ENCODE measurements at regions not wholly inside any gene's neighbourhood (a gene's known extent, or its start where the extent isn't known, plus 50 kb on each side); places are given as distances from the start of the nearest gene placed in this dataset.

- TF ChIP-seq GATA3 (IDR thresholded peaks at IDR 0.05; ENCODE audit: low read depth, low read length) (no peak), GATA2 (IDR thresholded peaks at IDR 0.05; ENCODE audit: low read depth, low read length) (no peak)
Observed at GRCh38 chr18:2381539-2381938, 189.8 kb downstream of the METTL4 start.

- no peak for TF ChIP-seq GATA3 (IDR thresholded peaks at IDR 0.05; ENCODE audit: low read depth, low read length)
- no peak for TF ChIP-seq GATA2 (IDR thresholded peaks at IDR 0.05; ENCODE audit: low read depth, low read length)
Observed at GRCh38 chr18:2387588-2387987, 183.7 kb downstream of the METTL4 start.

- TF ChIP-seq GATA3 (IDR thresholded peaks at IDR 0.05; ENCODE audit: low read depth, low read length) = no peak
- no peak for TF ChIP-seq GATA2 (IDR thresholded peaks at IDR 0.05; ENCODE audit: low read depth, low read length)
Observed at GRCh38 chr18:2390158-2390557, 181.1 kb downstream of the METTL4 start.

GRCh38 chr18:2391470-2391869, 179.8 kb downstream of the METTL4 start:
- TF ChIP-seq GATA3 (IDR thresholded peaks at IDR 0.05; ENCODE audit: low read depth, low read length) = no peak
- no peak for TF ChIP-seq GATA2 (IDR thresholded peaks at IDR 0.05; ENCODE audit: low read depth, low read length)

GRCh38 chr18:2392446-2392845, 178.9 kb downstream of the METTL4 start:
- TF ChIP-seq GATA3 (IDR thresholded peaks at IDR 0.05; ENCODE audit: low read depth, low read length) (no peak), GATA2 (IDR thresholded peaks at IDR 0.05; ENCODE audit: low read depth, low read length) (no peak)

- TF ChIP-seq GATA2 (IDR thresholded peaks at IDR 0.05; ENCODE audit: low read depth, low read length) = no peak
- TF ChIP-seq GATA3 (IDR thresholded peaks at IDR 0.05; ENCODE audit: low read depth, low read length) = no peak
Observed at GRCh38 chr18:2394684-2395083, 176.6 kb downstream of the METTL4 start.

GRCh38 chr18:2395427-2396161, 175.7 kb downstream of the METTL4 start:
- TF ChIP-seq GATA2 (IDR thresholded peaks at IDR 0.05; ENCODE audit: low read depth, low read length) = no peak
- no peak for TF ChIP-seq GATA3 (IDR thresholded peaks at IDR 0.05; ENCODE audit: low read depth, low read length)

- TF ChIP-seq GATA2 (IDR thresholded peaks at IDR 0.05; ENCODE audit: low read depth, low read length) = no peak
- no peak for TF ChIP-seq GATA3 (IDR thresholded peaks at IDR 0.05; ENCODE audit: low read depth, low read length)
Observed at GRCh38 chr18:2396162-2396505, 175.2 kb downstream of the METTL4 start.

GRCh38 chr18:2400701-2401196, 170.6 kb downstream of the METTL4 start:
- TF ChIP-seq GATA3 (IDR thresholded peaks at IDR 0.05; ENCODE audit: low read depth, low read length) = no peak
- TF ChIP-seq GATA2 (IDR thresholded peaks at IDR 0.05; ENCODE audit: low read depth, low read length) = no peak

GRCh38 chr18:2402084-2402483, 169.2 kb downstream of the METTL4 start:
- no peak for TF ChIP-seq GATA3 (IDR thresholded peaks at IDR 0.05; ENCODE audit: low read depth, low read length)
- no peak for TF ChIP-seq GATA2 (IDR thresholded peaks at IDR 0.05; ENCODE audit: low read depth, low read length)

GRCh38 chr18:2406544-2406943, 164.8 kb downstream of the METTL4 start:
- TF ChIP-seq GATA2 (IDR thresholded peaks at IDR 0.05; ENCODE audit: low read depth, low read length) = no peak
- TF ChIP-seq GATA3 (IDR thresholded peaks at IDR 0.05; ENCODE audit: low read depth, low read length) = no peak

GRCh38 chr18:2407961-2408360, 163.3 kb downstream of the METTL4 start:
- TF ChIP-seq GATA2 (IDR thresholded peaks at IDR 0.05; ENCODE audit: low read depth, low read length) = no peak
- TF ChIP-seq GATA3 (IDR thresholded peaks at IDR 0.05; ENCODE audit: low read depth, low read length) = no peak

- TF ChIP-seq GATA3 (IDR thresholded peaks at IDR 0.05; ENCODE audit: low read depth, low read length) = no peak
- TF ChIP-seq GATA2 (IDR thresholded peaks at IDR 0.05; ENCODE audit: low read depth, low read length) = no peak
Observed at GRCh38 chr18:2409906-2410305, 161.4 kb downstream of the METTL4 start.

GRCh38 chr18:2410688-2411087, 160.6 kb downstream of the METTL4 start:
- TF ChIP-seq GATA3 (IDR thresholded peaks at IDR 0.05; ENCODE audit: low read depth, low read length) (no peak), GATA2 (IDR thresholded peaks at IDR 0.05; ENCODE audit: low read depth, low read length) (no peak)

GRCh38 chr18:2411381-2411960, 159.8 kb downstream of the METTL4 start:
- TF ChIP-seq GATA2 (IDR thresholded peaks at IDR 0.05; ENCODE audit: low read depth, low read length) (no peak), GATA3 (IDR thresholded peaks at IDR 0.05; ENCODE audit: low read depth, low read length) (no peak)
